D721Med (cell line): ENCODE measurements at regions not wholly inside any gene's neighbourhood (a gene's known extent, or its start where the extent isn't known, plus 50 kb on each side); places are given as distances from the start of the nearest gene placed in this dataset.

Experiments used
- DNase-seq: peaks from one replicate; pipeline ENCODE4 v3.0.0; 2011; ENCODE audit warnings: low spot score; ENCODE audit not compliant: insufficient read length
- FAIRE-seq: peaks from 2 replicates; lab custom pipeline; 2011; peaks lifted over from hg19 to GRCh38; lab: Jason Lieb, UNC
- CTCF ChIP-seq: IDR thresholded peaks from 2 replicates; pipeline ENCODE4 v1.5.1; 2012; ENCODE audit warnings: mild to moderate bottlenecking, control low read depth; ENCODE audit not compliant: insufficient read depth; ENCODE audit errors: missing control alignments

- FAIRE-seq (no peak), DNase-seq (no peak)
- no peak for TF ChIP-seq CTCF
Measured at GRCh38 chr7:15867441-15867840, 181.0 kb upstream of the MEOX2 start.

- TF ChIP-seq CTCF: no peak
- DNase-seq (no peak), FAIRE-seq (no peak)
Measured at GRCh38 chr7:15866753-15867152, 180.3 kb upstream of the MEOX2 start.

GRCh38 chr7:15864626-15864991 lies 178.1 kb upstream of the MEOX2 start:
- no peak for DNase-seq
- FAIRE-seq: no peak
- TF ChIP-seq CTCF: no peak

GRCh38 chr7:15863951-15864625 lies 177.6 kb upstream of the MEOX2 start:
- no peak for TF ChIP-seq CTCF
- FAIRE-seq: no peak
- DNase-seq: no peak

GRCh38 chr7:15862781-15863165 lies 176.3 kb upstream of the MEOX2 start:
- DNase-seq (no peak), FAIRE-seq (no peak)
- TF ChIP-seq CTCF: no peak

GRCh38 chr7:15862016-15862780 lies 175.7 kb upstream of the MEOX2 start:
- FAIRE-seq: no peak

More at GRCh38 chr7:15862016-15862780, 175.7 kb upstream of the MEOX2 start:
- TF ChIP-seq CTCF: no peak
- no peak for DNase-seq
